NCI-H748 treated with DMSO at 0.1 percent for 48 hours (cell line): ENCODE measurements at regions not wholly inside any gene's neighbourhood (a gene's known extent, or its start where the extent isn't known, plus 50 kb on each side); places are given as distances from the start of the nearest gene placed in this dataset.
A peak's percentile ranks its signal among the peaks of the same experiment; 100 is the strongest.

Source experiments
- DNase-seq: peaks from one replicate; lab custom pipeline; 2025; lab: John Stamatoyannopoulos, UW

DNA sequence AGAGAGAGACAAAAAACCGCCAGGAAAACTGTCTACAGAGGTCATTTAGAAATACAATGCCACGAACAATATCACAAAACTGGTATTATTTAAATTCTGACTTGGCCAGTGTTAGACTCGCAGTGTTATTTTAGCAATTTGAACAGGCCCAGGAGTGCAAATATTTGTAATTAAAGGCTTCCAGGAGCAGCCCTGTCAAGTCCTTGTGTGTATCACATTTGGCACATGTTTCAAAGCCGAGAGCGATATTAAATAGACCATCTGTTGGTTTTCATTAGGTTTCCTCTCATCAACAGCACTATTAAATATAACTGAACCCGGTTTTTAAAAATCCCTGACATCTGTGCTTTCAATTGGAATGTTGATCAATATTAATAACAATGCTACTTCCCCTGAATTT is 656.9 kb downstream of the TSN start:
- peak; percentile 40 for DNase-seq

DNA sequence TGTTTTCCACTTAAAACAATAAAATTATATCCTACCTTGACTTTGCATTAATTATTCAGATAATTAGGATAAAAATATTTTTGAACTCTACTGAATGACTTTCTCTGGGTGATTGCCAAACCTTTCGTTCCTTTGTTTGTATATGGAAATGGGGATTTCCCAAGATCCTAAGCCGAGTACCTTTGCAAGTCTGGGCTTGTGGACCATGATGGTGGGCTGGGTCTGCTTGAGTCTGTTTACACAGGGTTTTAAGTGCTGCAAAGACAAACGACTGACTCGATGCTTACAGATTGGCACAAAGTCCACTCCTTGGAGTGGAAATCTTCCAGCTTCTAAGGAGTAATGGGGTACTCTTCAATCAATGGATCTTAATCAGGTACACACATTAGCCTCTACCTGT is 659.5 kb downstream of the TSN start:
- DNase-seq, result peak; percentile 55

DNA sequence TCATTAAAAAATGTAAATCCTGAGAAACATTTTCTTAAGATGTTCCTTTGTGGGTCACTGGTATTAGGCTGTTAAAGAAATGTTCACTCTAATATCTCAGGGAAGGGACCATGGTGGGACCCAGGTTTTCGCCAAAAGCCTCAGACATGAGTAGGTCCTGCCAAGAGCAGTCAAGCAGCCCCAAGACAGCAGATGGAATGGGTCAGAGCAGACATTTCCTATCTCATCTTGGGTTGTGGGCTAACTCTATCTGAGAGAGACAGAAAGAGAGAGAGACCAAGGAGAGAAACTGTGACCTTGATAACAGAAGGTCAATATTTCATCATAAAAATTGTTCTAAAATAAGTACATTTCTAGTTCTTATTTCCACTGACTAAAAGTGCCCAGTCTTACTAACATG is 661.7 kb downstream of the TSN start:
- no peak for DNase-seq

DNA sequence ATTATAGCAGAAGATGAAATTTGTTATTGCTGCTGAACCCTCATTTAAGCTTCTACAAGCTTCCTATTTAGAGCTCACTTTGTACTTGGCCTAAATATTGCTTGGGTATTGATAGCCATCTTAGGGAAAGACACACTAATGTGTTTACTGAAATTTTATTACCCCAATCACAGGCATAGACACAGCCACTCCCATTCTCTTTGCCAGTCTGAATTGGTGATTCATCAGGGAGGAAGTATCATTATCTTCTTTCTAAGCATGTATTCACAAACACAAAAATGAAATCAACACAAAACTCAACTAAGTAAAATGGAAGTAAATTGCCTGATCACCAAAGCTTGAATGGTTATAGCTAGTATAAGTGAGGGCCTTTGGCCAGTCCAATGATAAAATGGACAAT is 666.3 kb downstream of the TSN start:
- peak; percentile 64 for DNase-seq

DNA sequence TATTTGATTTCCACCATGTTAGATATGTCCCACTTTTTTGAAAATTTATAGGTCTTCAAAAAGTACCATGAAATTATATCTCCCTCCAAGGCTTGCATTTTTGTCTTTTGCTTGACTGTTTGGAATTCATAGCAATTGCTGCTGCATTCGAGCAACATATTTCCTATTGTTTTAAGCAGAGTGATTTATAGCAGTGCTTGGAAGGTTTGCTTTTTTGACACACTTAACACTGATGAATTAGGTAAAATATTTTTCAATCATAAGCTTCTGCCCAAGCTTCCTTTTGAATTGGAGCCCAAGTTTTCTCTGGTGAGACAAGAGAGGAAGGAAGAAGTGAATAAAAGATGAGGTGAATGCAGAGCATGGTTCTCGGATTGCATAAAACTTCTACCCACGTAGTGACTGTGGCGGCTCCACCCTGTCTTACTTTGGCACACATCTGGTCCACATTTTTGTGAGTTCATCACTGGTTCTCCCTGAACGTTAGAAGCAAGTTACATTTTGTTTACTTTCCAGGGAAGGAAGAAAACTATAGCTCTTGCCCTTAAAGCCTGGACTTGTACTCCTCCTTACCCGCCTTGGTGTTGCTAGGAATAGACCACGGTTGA is 667.0 kb downstream of the TSN start:
- no peak for DNase-seq

DNA sequence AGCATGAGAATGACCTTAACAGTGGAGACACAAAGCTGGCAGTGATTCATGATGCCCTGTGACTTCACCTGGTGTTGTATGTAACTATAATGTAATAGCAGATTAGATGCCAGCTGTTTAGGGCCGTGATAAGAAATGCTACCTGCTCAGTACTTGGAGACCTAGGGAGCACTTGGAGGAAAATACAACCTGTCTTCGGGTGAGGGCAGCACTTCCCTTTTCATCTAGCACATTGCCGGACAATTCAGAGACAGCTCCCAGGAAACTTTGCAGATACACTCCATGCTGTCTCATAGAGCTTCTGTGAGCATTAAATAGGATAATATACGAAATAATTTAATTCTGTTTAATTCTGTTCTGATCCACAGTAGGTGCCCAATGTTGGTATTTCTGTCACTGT is 668.5 kb downstream of the TSN start:
- no peak for DNase-seq

DNA sequence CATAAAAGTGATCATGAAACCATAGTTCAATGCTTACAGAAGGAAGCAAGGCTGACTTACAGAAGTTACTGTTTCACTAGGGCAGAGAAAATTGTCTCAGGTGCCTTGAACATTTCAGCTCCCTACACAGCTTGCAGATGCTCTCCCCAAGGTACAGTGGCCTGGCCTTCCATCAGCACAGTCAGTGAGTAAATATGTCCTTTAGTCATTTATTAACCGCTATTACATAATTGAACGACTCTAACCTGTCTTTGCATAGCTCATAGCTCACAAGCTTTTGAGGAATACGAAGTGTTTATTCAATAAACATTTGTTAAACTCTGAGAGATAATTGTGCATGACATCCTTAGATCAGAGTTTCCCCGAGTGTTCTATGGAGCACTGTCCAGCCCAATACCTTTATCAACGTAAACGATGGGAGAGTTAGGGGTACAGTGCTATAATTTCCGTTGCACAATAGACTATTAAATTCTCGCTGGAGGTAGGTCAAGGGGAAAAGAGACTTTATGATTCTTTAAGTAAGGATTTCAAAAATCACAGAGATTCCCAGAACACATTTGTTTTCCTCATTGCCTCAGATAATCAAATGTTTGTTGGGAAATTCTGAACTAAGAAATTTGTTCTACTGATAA is 677.8 kb downstream of the TSN start:
- no peak for DNase-seq

DNA sequence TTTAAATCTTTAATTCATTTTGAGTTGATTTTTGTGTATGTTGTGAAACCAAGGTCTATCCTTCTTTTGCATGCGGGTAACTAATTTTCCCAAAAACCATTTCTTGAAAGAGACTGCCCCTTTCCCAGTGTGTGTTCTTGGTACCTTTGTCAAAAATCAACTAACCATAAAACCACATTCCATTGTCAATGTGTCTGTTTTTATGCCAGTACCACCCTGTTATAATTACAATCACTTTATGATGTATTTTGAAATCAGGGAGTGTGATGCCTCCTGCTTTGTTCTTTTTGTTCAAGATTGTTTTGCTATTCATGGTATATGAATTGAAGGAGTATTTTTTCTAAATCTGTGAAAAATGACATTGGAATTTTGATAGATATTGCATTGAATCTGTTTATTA is 689.6 kb downstream of the TSN start:
- DNase-seq, result no peak

DNA sequence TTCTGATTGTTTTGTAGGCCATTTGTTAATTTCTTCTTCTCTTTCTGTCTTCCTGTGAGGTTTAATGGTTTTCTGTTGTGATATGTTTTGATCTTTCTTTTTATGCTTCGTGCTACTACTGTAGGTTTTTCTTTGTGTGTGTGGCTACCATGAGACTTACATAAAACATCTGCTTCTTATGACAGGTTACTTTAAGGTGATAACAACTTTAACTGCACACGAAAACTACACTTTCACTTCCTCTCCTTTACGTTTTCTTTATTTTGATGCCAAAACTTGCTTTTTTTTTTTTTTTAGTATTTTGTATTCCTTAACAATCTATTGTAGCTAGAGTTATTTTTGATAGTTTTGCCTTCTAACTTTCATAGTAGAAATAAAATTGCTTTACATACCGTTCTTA is 691.3 kb downstream of the TSN start:
- no peak for DNase-seq

DNA sequence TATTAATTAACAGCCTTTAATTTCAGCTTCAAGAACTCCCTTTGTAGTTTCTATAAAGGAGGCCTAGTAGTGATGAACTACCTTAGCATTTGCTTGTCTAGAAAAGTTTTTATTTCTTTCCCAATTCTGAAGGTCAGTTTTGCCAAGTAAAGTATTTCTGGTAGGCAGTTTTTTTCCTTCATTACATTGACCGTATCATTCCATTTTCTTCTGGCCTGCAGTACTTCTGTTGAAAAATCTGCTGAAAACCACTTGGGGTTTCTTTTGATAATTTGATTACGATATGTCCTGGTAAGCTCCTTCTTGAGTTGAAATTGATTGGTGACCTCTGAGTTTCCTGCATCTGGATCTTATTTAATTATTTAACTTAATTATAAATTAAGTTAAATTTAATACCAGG is 691.8 kb downstream of the TSN start:
- no peak for DNase-seq

DNA sequence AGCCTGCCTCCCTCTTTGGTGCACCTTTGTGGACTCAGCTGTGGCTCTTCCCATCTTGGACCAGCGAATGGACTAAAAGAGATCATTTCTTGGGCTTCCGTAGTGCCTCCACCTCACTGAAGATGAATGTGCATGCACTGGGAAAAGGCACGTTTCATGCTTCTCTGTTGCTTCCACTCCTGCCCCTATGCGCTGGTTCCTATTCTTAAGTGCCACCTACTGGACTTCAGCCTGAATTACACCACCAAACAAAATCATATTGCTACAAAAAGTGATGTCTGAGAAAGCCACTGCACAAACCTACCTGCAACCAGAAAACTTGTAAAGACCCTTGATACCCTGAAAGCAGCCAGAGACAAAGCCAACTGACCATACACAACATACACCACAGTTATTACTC is 695.6 kb downstream of the TSN start:
- DNase-seq, result peak; percentile 11

DNA sequence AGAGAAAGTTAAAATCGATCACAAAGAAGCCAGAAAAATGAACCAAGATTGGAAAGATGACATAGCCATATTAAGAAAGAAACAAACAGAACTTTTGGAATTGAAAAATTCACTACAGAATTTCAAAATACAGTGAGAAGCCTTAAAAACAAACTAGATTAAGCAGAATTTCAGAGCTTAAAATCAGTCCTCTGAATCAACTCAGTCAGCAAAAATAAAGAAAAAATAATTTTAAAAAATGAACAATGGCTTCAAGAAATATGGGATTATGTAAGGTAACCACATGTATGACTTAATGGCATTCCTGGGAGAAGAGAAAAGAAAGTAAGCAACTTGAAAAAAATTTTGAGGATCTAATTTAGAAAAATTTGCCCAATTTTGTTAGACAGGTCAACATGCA is 696.2 kb downstream of the TSN start:
- no peak for DNase-seq

DNA sequence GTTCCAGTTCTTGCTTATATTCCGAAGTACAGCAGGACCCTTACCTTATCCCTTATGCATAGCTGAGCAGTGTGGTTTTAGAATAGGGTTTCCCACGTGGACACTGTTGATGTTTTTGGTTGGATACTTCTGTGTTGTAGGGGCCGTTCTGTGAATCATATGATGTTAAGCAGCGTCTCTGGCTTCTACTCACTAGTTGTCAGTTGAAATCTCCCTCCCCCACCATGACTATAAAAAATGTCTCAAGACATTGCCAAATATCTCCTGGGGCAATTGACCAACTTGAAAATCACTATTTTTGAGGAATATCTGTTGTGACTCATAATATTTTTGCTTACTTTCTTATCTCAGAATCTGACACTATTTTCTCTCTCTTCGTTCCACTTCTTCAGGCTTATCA is 713.7 kb downstream of the TSN start:
- no peak for DNase-seq

DNA sequence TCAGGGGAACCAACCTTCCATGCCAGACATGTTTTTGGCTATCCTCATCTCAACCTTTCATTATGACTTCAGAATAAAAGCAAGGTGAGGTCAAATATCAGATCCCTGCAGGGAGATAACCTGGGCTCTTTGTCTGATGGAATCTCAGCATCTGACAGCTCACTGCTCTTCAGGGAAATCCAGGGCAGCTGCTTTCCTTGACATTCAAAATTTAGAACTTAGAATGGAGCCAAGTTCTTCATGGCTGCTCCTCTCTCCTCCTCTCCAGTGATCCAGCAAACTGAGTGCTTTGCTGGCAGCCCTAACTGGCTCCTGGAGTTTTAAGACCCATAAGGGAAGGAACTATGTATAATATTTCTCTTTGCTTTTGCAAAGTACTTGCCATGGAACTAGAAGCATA is 716.3 kb downstream of the TSN start:
- no peak for DNase-seq

DNA sequence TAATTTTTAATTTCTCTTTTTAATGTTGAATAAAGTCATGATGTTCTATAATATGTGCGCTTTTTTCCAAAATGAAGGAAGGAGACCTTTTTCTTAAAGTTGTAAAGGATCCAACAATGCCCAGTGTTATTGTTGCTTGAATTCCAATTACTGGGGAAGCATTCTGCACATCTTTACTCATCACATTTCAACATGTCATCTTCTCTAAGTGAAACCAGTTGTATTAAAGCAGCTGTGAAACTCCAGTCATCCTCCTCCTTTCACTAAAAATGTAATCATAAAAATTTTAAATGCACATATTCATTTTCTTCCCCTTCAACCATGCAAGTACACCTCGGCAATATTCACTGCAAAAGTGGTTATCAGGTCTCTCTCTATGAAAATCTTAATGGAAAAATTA is 722.7 kb downstream of the TSN start:
- no peak for DNase-seq

DNA sequence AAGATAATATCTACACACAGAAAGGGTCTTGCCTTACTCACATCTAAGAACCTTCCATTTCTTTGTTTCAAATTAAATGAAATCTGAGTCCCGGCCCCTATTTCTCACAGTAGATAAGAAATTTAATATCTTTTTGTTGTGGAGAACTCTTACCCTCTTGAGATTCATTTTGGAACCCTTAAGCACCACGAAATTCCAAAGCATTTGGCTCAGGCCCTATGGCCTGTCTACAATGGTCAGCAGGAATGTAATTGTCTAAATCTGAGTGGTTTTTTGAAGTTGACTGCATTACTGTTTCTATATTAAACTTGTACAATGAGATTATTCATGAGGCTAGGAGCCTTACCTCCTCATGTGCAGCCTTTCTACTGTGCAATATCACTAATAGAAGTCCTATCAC is 723.3 kb downstream of the TSN start:
- DNase-seq, result no peak

DNA sequence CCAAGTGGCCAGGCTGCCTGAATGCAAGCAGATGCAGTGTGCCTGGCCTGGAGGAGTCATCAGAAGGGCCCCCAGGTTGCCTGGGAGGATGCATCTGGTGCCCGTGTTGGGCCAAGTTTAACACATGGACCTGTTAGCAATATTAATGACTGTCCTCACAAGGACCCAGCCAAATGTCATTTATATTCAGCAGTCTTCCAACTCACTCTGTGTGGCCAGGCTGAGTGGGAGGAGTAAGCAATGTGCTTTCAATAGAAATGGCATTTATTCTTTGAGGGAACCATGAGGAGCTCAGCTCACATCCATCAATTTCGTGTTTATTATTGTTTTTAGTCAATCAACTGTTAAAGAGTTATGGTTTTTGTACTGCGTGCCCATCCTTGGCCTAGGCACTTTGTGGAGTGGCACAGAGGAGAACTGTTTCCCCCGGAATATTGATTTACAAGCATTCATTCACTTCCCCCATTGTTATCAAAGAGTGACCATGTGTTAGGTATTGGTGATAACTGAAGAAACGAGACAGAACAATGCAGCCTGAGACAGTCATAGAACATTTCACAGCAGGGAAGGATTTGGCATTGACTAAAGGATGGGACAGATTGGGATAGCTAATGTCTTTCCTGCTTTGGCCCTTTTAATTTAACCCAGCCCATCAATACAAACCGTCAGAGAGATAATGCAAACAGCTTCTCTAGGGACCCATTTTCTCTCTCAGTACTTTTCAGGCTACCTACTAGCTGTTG is 725.2 kb downstream of the TSN start:
- no peak for DNase-seq

DNA sequence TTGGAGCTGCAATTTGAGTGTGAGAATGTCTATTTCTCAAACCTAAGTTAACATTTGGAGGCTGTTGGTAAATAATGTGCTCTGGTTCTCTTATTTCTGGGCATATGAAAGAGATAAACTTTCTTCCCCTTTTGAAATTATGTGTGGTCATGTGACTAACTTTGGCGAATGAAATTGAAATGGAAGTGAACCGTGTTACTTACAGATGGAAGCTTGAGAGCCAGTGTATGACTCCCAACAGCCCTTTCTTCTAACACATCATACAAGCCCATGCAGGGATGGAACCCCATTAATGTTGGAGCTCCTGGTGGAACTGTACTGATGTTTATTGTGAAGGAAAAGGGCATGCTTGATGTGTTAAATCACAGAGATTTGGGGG is 725.8 kb downstream of the TSN start:
- DNase-seq, result no peak

DNA sequence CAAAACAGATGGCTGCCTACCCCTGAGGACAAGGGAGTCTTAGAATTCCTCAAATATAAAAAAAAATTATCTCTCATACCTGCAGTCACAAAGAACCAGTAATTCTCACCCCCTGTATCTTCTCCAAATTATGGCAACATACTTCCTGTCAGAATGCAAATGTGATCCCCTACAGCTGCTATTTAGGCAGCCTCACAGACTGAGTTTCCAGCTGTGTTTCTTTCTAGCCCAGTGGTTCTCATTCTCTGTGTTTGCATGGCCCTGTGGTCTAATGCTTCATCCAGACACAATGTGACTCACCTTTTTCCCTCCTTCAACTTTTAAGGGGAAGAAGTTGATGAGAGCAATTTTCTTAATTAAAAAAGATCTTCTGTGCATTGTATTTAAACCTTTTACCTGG is 726.3 kb downstream of the TSN start:
- DNase-seq, result no peak

DNA sequence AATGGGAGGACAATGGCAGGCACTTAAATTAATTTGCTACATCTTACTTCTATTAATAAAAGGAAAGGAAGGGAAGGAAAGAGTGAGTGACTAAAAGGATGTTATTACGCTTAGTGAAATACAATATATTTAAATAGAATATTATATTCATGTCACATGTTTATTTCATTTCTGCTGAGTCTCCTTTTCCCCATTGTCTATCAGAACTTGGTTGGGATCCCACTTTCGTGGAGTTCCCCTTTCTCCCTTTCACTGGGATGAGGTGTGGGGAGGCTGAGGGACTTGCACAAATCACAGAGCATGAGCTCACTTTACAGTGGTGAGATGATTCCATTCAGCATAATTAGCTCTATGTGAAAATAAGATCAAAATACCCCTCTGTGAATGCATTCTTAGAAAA is 730.6 kb downstream of the TSN start:
- no peak for DNase-seq

DNA sequence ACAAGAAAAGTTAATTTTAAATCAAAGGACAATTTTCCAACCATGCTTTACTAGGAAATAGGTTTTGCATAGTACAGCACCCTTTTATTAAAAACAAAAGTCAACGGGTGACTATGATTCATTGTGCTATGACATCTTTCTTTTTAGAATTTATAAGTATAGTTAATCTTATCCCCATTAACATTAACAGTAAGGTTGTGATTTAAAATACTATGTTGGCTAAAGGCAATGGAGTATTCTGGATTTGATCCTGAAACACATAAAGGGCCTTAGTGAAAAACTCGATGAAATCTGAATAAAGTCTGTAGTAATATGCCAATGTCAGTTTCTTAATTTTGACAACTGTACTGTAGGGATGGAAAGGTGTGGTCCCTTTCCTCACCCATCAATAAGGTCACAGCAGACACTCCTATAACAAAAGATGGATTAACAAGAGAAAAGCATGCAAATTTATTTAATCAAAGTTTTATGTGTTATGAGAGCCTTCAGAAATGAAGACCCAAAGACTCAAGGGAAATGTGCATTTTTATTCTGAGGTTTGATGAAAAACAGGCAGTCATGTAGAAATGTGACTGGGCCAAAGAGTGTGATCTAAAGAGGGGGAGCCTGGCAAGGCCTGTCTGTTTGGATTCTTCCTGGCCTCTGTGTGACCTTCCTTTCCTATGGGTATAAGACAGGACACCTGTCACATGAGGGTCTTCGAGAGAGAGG is 731.4 kb downstream of the TSN start:
- no peak for DNase-seq

DNA sequence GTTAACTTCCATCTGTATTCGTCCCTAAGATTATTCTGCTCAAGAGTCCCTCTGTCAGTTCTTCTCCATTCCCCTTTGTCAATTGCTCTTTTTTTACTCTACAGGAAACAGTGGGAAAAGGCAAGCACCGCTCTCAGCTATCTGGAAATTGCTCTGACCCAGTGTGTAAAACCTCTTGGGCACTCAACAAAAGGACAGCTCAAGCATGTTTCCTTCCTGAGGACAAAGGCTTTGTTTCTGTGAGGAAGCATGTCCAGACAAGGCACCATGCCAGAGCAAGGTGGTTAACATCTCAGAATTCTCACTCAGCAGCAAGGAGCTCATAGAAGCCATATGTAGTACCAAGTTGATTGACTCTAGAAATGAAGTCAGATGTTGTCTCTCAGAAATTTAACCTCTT is 735.6 kb downstream of the TSN start:
- DNase-seq, result no peak
